T-helper 9 cell (primary cell): ENCODE measurements at regions not wholly inside any gene's neighbourhood (a gene's known extent, or its start where the extent isn't known, plus 50 kb on each side); places are given as distances from the start of the nearest gene placed in this dataset.

Experiments used
- DNase-seq: peaks from one replicate; pipeline ENCODE4 v3.0.0-alpha.2; 2020

GRCh38 chr15:97653896-97654295, 306.6 kb upstream of the ARRDC4 start:
- DNase-seq = no peak

- DNase-seq = no peak
Observed at GRCh38 chr15:97654481-97655076, 305.9 kb upstream of the ARRDC4 start.

- DNase-seq = no peak
Observed at GRCh38 chr15:97661796-97662195, 298.7 kb upstream of the ARRDC4 start.

GRCh38 chr15:97672586-97672985, 287.9 kb upstream of the ARRDC4 start:
- no peak for DNase-seq

GRCh38 chr15:97678656-97679055, 281.8 kb upstream of the ARRDC4 start:
- no peak for DNase-seq

GRCh38 chr15:97679106-97679688, 281.3 kb upstream of the ARRDC4 start:
- no peak for DNase-seq

GRCh38 chr15:97680606-97681220, 279.8 kb upstream of the ARRDC4 start:
- no peak for DNase-seq

GRCh38 chr15:97683831-97684230, 276.7 kb upstream of the ARRDC4 start:
- no peak for DNase-seq

GRCh38 chr15:97684249-97684648, 276.3 kb upstream of the ARRDC4 start:
- DNase-seq = no peak

GRCh38 chr15:97686324-97686723, 274.2 kb upstream of the ARRDC4 start:
- no peak for DNase-seq

GRCh38 chr15:97687654-97688053, 272.8 kb upstream of the ARRDC4 start:
- DNase-seq = no peak

GRCh38 chr15:97688177-97688576, 272.3 kb upstream of the ARRDC4 start:
- no peak for DNase-seq

GRCh38 chr15:97688886-97689285, 271.6 kb upstream of the ARRDC4 start:
- no peak for DNase-seq

- no peak for DNase-seq
Observed at GRCh38 chr15:97691078-97691477, 269.4 kb upstream of the ARRDC4 start.

- DNase-seq = no peak
Observed at GRCh38 chr15:97691799-97692198, 268.7 kb upstream of the ARRDC4 start.

GRCh38 chr15:97692301-97693015, 268.0 kb upstream of the ARRDC4 start:
- DNase-seq = no peak

GRCh38 chr15:97694456-97694855, 266.0 kb upstream of the ARRDC4 start:
- no peak for DNase-seq

- no peak for DNase-seq
Observed at GRCh38 chr15:97703400-97703799, 257.1 kb upstream of the ARRDC4 start.

GRCh38 chr15:97706059-97706458, 254.4 kb upstream of the ARRDC4 start:
- no peak for DNase-seq

- no peak for DNase-seq
Observed at GRCh38 chr15:97708252-97708651, 252.3 kb upstream of the ARRDC4 start.

GRCh38 chr15:97712530-97712929, 248.0 kb upstream of the ARRDC4 start:
- DNase-seq = no peak

GRCh38 chr15:97717806-97718205, 242.7 kb upstream of the ARRDC4 start:
- no peak for DNase-seq

- no peak for DNase-seq
Observed at GRCh38 chr15:97718509-97718908, 242.0 kb upstream of the ARRDC4 start.

GRCh38 chr15:97728791-97729190, 231.7 kb upstream of the ARRDC4 start:
- DNase-seq = no peak
